ENCODE measurements at regions not wholly inside any gene's neighbourhood (a gene's known extent, or its start where the extent isn't known, plus 50 kb on each side); places are given as distances from the start of the nearest gene placed in this dataset.

GRCh38 chr10:128780156-128780761 is 654.0 kb upstream of the MKI67 start:
- Histone ChIP-seq H3K36me3 (ENCODE audit: control insufficient read depth in 2 of 2, extremely low read depth in 1 of 2, insufficient read depth in 2 of 2, low read length in 2 of 2) (no peaks in the 10 kb centered on the region), H3K79me2 (ENCODE audit: control insufficient read depth, insufficient read depth, low read length) (no peaks in the 10 kb centered on the region), H3K9me1 (replicated peaks; ENCODE audit: control insufficient read depth, extremely low read depth, insufficient read depth, low read length) (no peaks in the 10 kb centered on the region), H3K4me1 (ENCODE audit: control insufficient read depth, extremely low read depth, insufficient read depth, low read length) (no peaks in the 10 kb centered on the region), H4K20me1 (replicated peaks; ENCODE audit: control insufficient read depth, extremely low read depth, insufficient read depth, low read length) (no peaks in the 10 kb centered on the region), H3K27ac (ENCODE audit: insufficient read depth, low read depth, low read length) (no peak overlapping the region), H3K4me3 (replicated peaks in 1 of 3; ENCODE audit: insufficient read depth in 1 of 3, low read depth in 1 of 3, low read length in 3 of 3) (no peak overlapping the region), H3K27me3 (ENCODE audit: control insufficient read depth in 2 of 2, insufficient read depth in 2 of 2, low read length in 2 of 2) (no peaks in the 10 kb centered on the region), H3K9me3 (replicated peaks; ENCODE audit: control insufficient read depth, insufficient read depth, low read length) (no peaks in the 10 kb centered on the region), H3K9ac (replicated peaks; ENCODE audit: extremely low read depth, insufficient read depth, low read length) (no peak overlapping the region), H2AFZ (ENCODE audit: low read depth, low read length) (no peak overlapping the region), H3K4me2 (ENCODE audit: insufficient read depth, low read length) (no peak overlapping the region)
- FAIRE-seq (no peak), DNase-seq (ENCODE audit: low read depth, low spot score) (no peak)
- CTCF ChIA-PET: no interaction called here
- POLR2A ChIA-PET: no interaction called here
- no TSS peak for BruUV-seq (replicated peaks)
- intact Hi-C loops (cut with micrococcal nuclease) (no loop called here), dilution Hi-C loops (cut with MboI; ENCODE audit: extremely low pct_ligation_motif_present, low sequenced_read_pairs) (no loop called here)
- TF ChIP-seq FOS (IDR thresholded peaks at IDR 0.05; ENCODE audit: borderline replicate concordance, insufficient read depth, low read length) (no peak), JUN (IDR thresholded peaks at IDR 0.05; ENCODE audit: borderline replicate concordance, insufficient read depth, insufficient read length, low read depth) (no peak), POLR2AphosphoS5 (IDR thresholded peaks at IDR 0.05; ENCODE audit: insufficient read depth, low read depth, low read length) (no peak), EZH2 (IDR thresholded peaks at IDR 0.05; ENCODE audit: borderline replicate concordance, low read depth, low read length, severe bottlenecking) (no peak), MAX (IDR thresholded peaks at IDR 0.05; ENCODE audit: insufficient read depth, insufficient read length) (no peak), MYC (IDR thresholded peaks at IDR 0.05; ENCODE audit: low read depth, low read length) (no peak), POLR2A (IDR thresholded peaks at IDR 0.05; ENCODE audit: low read depth, low read length) (no peak), CTCF (IDR thresholded peaks at IDR 0.05; ENCODE audit: extremely low read depth in 1 of 2, insufficient read depth in 1 of 2, low read depth in 1 of 2, low read length in 2 of 2) (no peak), GATA2 (IDR thresholded peaks at IDR 0.05; ENCODE audit: insufficient read depth, insufficient read length, low read depth, low read length) (no peak)
